Sigmoid colon (tissue), 6 donors: ENCODE measurements at regions not wholly inside any gene's neighbourhood (a gene's known extent, or its start where the extent isn't known, plus 50 kb on each side); places are given as distances from the start of the nearest gene placed in this dataset.

ENCODE experiments used
- DNase-seq: peaks from one replicate; pipeline ENCODE4 v3.0.0-alpha.2; 2019
- H3K27ac ChIP-seq, 4 donors: fragments of 200-600 bp; sonication (generic); one replicate each; pipeline ENCODE4 v1.5.1; 2016 to 2019; ENCODE audit warnings: mild to moderate bottlenecking in 1 of 4
- H3K27me3 ChIP-seq, 3 donors: fragments of 200-600 bp; sonication (generic); one replicate each; pipeline ENCODE4 v1.5.1; 2019; ENCODE audit warnings: mild to moderate bottlenecking in 1 of 3
- H3K36me3 ChIP-seq, 4 donors: fragments of 200-600 bp; sonication (generic); one replicate each; pipeline ENCODE4 v1.5.1; 2016 to 2019
- H3K4me1 ChIP-seq, 4 donors: fragments of 200-600 bp; sonication (generic); one replicate each; pipeline ENCODE4 v1.5.1; 2017 to 2019
- H3K4me3 ChIP-seq, 4 donors: fragments of 200-600 bp; sonication (generic); one replicate each; pipeline ENCODE4 v1.5.1; 2017 to 2019; ENCODE audit warnings: mild to moderate bottlenecking in 2 of 4, moderate library complexity in 1 of 4
- H3K9me3 ChIP-seq, 4 donors: fragments of 200-600 bp in 3 of 4; sonication (generic) in 3 of 4; one replicate each; pipeline versions ENCODE4 v1.5.1 to v1.6.1; 2013 to 2019
- EP300 ChIP-seq, 4 donors: sonication (generic); formaldehyde crosslinking; IDR thresholded peaks; one replicate each; pipeline ENCODE4 v1.6.1; 2017; ENCODE audit warnings: antibody characterized with exemption in 4 of 4
- POLR2A ChIP-seq, 2 donors: fragments of 450-650 bp; IDR thresholded peaks; one replicate each; pipeline ENCODE4 v1.6.1; 2016; ENCODE audit warnings: antibody characterized with exemption in 2 of 2, mild to moderate bottlenecking in 2 of 2, moderate library complexity in 2 of 2
- POLR2AphosphoS5 ChIP-seq, 4 donors: sonication (generic); formaldehyde crosslinking; IDR thresholded peaks; one replicate each; pipeline ENCODE4 v1.6.1; 2017; ENCODE audit warnings: antibody characterized with exemption in 4 of 4
- WGBS, 2 donors: extraction: QIAGEN DNeasy Blood & Tissue Kit; methylation state at CpG; one replicate each; pipeline ENCODE4 v1.1.7; 2013; 5-methylcytosine and 5-hydroxymethylcytosine counted together
- intact Hi-C: fragments of 100-400 bp; cut with DNase I; formaldehyde crosslinking; loops from one replicate; pipeline ENCODE4 v1.15.1; 2023
- TF ChIP-seq, protein P1 (sequence below), 4 experiments: fragments of 450-650 bp in 3 of 4; fragments of 200-600 bp in 1 of 4; IDR thresholded peaks; one replicate each; pipeline ENCODE4 v1.5.1; 2016 to 2019; ENCODE audit warnings: antibody characterized with exemption in 4 of 4, mild to moderate bottlenecking in 3 of 4, moderate library complexity in 2 of 4
- donor health status: healthy with polysubstance abuse.
- donor health status: healthy.

DNA sequence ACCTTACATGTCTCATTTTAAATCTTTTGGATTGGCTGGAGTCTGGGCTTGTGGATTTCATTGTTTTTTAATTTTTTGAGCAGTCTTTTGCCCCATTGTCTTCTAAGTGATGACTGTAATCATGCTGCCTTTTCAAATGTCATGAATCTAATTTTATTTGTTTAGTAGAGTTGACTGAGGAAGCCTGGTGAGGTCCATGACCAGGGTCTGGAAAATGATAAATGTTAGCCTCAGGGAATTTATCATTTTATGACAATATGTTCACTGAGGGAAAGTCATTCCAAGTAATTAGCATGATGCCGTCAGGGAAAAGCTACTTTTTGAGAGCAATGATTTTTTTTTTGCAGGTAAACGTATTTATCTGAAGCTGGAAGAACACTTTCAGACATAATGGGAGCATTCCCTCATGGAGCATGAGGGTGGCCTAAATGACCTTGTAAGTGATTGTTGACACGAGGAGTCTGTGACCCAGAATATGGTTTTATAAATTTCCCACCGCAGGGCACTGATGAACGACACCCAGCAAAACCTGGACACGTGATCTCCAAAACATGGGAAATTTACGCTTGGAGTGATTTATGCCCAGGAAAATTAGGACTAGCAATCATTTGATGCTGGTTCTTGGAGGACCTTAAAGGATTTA, 155.3 kb upstream of the NABP1 start:
- intact Hi-C loops: loop anchor here (1.0 to 5.0 kb wide), 2 partner anchors 357 to 470 kb away; no protein-coding TSS in a partner anchor
- 68 to 83% methylated on average over 7 of the region's 7 CpGs for WGBS, 2 donors
- H3K27ac ChIP-seq: no peak overlapping the region
- DNase-seq: no peak
- no peaks in the 10 kb centered on the region for H3K4me1 ChIP-seq
- no peaks in the 10 kb centered on the region for H3K9me3 ChIP-seq
- no peak overlapping the region for H3K4me3 ChIP-seq
- no peaks in the 10 kb centered on the region for H3K36me3 ChIP-seq
- TF ChIP-seq POLR2AphosphoS5 (IDR thresholded peaks at IDR 0.05): no peak
- TF ChIP-seq, protein P1, sequence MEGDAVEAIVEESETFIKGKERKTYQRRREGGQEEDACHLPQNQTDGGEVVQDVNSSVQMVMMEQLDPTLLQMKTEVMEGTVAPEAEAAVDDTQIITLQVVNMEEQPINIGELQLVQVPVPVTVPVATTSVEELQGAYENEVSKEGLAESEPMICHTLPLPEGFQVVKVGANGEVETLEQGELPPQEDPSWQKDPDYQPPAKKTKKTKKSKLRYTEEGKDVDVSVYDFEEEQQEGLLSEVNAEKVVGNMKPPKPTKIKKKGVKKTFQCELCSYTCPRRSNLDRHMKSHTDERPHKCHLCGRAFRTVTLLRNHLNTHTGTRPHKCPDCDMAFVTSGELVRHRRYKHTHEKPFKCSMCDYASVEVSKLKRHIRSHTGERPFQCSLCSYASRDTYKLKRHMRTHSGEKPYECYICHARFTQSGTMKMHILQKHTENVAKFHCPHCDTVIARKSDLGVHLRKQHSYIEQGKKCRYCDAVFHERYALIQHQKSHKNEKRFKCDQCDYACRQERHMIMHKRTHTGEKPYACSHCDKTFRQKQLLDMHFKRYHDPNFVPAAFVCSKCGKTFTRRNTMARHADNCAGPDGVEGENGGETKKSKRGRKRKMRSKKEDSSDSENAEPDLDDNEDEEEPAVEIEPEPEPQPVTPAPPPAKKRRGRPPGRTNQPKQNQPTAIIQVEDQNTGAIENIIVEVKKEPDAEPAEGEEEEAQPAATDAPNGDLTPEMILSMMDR (IDR thresholded peaks at IDR 0.05): no peak
- TF ChIP-seq EP300 (IDR thresholded peaks at IDR 0.05): no peak
- no peak for TF ChIP-seq POLR2A (IDR thresholded peaks at IDR 0.05)
- no peaks in the 10 kb centered on the region for H3K27me3 ChIP-seq

DNA sequence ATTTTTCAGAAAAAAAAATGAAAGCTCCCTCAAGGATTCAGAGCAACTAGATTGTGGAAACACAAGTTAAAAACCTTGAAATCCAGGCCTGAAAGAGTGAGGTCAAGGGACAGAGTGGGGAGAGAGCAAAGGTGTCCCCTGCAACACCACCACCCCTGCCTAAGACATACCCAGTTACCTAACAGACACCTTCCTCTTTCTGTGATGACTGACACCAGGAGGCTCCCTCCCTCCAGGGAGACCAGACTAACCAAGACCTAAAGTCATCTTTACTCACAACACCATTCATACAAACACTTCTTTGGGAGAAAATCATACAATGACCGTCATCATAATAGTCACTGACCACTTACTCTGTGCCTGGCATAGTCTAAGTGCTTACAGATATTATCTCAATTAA, 151.8 kb upstream of the NABP1 start:
- Histone ChIP-seq H3K4me1 (no peaks in the 10 kb centered on the region), H3K9me3 (no peaks in the 10 kb centered on the region), H3K36me3 (no peaks in the 10 kb centered on the region), H3K27ac (no peak overlapping the region), H3K4me3 (no peak overlapping the region), H3K27me3 (no peaks in the 10 kb centered on the region)
- DNase-seq: no peak
- WGBS, 2 donors: 90 to 96% methylated on average over 1 of the region's 1 CpG
- no peak for TF ChIP-seq POLR2AphosphoS5 (IDR thresholded peaks at IDR 0.05)
- TF ChIP-seq, protein P1 (IDR thresholded peaks at IDR 0.05): no peak
- TF ChIP-seq EP300 (IDR thresholded peaks at IDR 0.05): no peak
- TF ChIP-seq POLR2A (IDR thresholded peaks at IDR 0.05): no peak
- intact Hi-C loops: no loop called here

GRCh38 chr2:191526536-191526935, 151.4 kb upstream of the NABP1 start:
- intact Hi-C loops: no loop called here
- TF ChIP-seq, protein P1 (IDR thresholded peaks at IDR 0.05): no peak
- Histone ChIP-seq H3K9me3 (no peaks in the 10 kb centered on the region), H3K27me3 (no peaks in the 10 kb centered on the region), H3K36me3 (no peaks in the 10 kb centered on the region), H3K4me1 (no peaks in the 10 kb centered on the region), H3K4me3 (no peak overlapping the region), H3K27ac (no peak overlapping the region)
- DNase-seq: no peak
- WGBS, 2 donors: 47 to 90% methylated on average over 2 of the region's 2 CpGs

DNA sequence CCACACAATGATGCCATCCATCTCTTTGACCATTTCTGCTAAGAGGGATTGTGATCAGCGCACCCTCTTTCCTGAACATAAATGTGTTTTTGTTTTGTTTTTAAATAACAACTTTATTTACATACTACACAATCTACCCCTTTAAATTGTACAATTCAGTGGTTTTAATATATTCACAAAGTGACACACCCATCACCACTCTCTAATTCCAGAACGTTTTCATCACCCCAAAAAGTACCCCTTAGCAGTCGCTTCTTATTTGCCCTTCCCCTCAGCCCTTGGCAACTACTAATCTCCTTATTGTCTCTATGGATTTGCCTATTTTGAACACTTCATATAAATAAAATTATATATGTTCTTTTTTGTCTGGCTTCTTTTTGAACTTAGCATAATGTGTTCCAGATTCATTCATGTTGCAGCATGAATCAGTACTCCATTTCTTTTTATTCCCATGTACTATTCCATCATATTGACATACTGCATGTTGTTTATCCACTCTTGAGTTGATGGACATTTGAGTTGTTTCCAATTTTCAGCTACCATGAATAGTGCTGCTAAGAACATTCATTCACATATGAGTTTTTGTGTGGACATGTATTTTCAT, 150.9 kb upstream of the NABP1 start:
- whole genome bisulfite sequencing, 2 donors: 78 to 80% methylated on average over 3 of the region's 3 CpGs
- TF ChIP-seq POLR2A (IDR thresholded peaks at IDR 0.05) (no peak), POLR2AphosphoS5 (IDR thresholded peaks at IDR 0.05) (no peak), EP300 (IDR thresholded peaks at IDR 0.05) (no peak)
- TF ChIP-seq, protein P1 (IDR thresholded peaks at IDR 0.05): no peak
- Histone ChIP-seq H3K4me3 (no peak overlapping the region), H3K4me1 (no peaks in the 10 kb centered on the region), H3K27me3 (no peaks in the 10 kb centered on the region), H3K9me3 (no peaks in the 10 kb centered on the region), H3K36me3 (no peaks in the 10 kb centered on the region), H3K27ac (no peak overlapping the region)
- no peak for DNase-seq
- intact Hi-C loops: no loop called here

- no peak for DNase-seq
- TF ChIP-seq, protein P1 (IDR thresholded peaks at IDR 0.05): no peak
- TF ChIP-seq POLR2AphosphoS5 (IDR thresholded peaks at IDR 0.05): no peak
- no peak for TF ChIP-seq POLR2A (IDR thresholded peaks at IDR 0.05)
- no peak for TF ChIP-seq EP300 (IDR thresholded peaks at IDR 0.05)
- H3K4me1 ChIP-seq: no peaks in the 10 kb centered on the region
- H3K27ac ChIP-seq: no peak overlapping the region
- H3K4me3 ChIP-seq: no peak overlapping the region
- no peaks in the 10 kb centered on the region for H3K27me3 ChIP-seq
- 84 to 95% methylated on average over 1 of the region's 1 CpG for WGBS, 2 donors
- H3K36me3 ChIP-seq: no peaks in the 10 kb centered on the region
- intact Hi-C loops: no loop called here
- no peaks in the 10 kb centered on the region for H3K9me3 ChIP-seq
Measured at GRCh38 chr2:191530618-191531017, 147.3 kb upstream of the NABP1 start.
